ENCODE measurements at regions not wholly inside any gene's neighbourhood (a gene's known extent, or its start where the extent isn't known, plus 50 kb on each side); places are given as distances from the start of the nearest gene placed in this dataset.

DNA sequence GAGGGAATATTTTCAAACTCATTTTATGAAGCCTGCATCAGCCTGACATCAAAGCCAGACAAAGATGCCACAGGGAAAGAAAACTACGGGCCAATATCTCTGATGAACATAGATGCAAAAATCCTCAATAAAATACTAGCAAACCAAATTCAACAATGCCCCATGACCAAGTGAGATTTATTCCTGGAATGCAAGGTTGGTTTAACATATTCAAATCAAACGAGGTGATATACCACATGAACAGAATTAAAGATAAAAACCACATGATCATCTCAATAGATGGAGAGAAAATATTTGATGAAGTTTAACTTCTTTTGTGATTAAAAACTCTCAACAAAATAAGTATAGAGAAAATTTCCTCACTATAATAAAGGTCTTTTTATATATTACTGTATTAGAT is 792.0 kb upstream of the ZNF608 start:
- H3K79me2 ChIP-seq (ENCODE audit: low read length) = no peaks in the 10 kb centered on the region
- ChIA-PET POLR2A (ENCODE audit: unreplicated experiment) (no interaction called here), CTCF (no interaction called here)
- no peak overlapping the region for H2AFZ ChIP-seq (ENCODE audit: low read length)
- no peaks in the 10 kb centered on the region for H3K9me2 ChIP-seq (replicated peaks; ENCODE audit: low read length)
- intact Hi-C loops (cut with micrococcal nuclease) = no loop called here
- H3K9ac ChIP-seq (ENCODE audit: low read length) = no peak overlapping the region
- H3K4me1 ChIP-seq (ENCODE audit: insufficient read depth, low read length) = no peaks in the 10 kb centered on the region
- H3K27me3 ChIP-seq (ENCODE audit: low read length) = no peaks in the 10 kb centered on the region
- no peak overlapping the region for H3K4me2 ChIP-seq (ENCODE audit: low read length)
- ATAC-seq (no peak), DNase-seq (no peak)
- no peaks in the 10 kb centered on the region for H4K20me1 ChIP-seq (ENCODE audit: low read length)
- TF ChIP-seq EZH2 (IDR thresholded peaks at IDR 0.05; ENCODE audit: low read length, unreplicated experiment) (no peak), EZH2phosphoT487 (IDR thresholded peaks at IDR 0.05; ENCODE audit: borderline replicate concordance, low read length) (no peak)
- TF ChIP-seq, protein P1, sequence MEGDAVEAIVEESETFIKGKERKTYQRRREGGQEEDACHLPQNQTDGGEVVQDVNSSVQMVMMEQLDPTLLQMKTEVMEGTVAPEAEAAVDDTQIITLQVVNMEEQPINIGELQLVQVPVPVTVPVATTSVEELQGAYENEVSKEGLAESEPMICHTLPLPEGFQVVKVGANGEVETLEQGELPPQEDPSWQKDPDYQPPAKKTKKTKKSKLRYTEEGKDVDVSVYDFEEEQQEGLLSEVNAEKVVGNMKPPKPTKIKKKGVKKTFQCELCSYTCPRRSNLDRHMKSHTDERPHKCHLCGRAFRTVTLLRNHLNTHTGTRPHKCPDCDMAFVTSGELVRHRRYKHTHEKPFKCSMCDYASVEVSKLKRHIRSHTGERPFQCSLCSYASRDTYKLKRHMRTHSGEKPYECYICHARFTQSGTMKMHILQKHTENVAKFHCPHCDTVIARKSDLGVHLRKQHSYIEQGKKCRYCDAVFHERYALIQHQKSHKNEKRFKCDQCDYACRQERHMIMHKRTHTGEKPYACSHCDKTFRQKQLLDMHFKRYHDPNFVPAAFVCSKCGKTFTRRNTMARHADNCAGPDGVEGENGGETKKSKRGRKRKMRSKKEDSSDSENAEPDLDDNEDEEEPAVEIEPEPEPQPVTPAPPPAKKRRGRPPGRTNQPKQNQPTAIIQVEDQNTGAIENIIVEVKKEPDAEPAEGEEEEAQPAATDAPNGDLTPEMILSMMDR (conservative IDR thresholded peaks at IDR 0.05; ENCODE audit: low read depth, low read length) = no peak
- no peaks in the 10 kb centered on the region for H3F3A ChIP-seq (ENCODE audit: low read length, unreplicated experiment)
- H3K36me3 ChIP-seq (ENCODE audit: low read depth, low read length) = no peaks in the 10 kb centered on the region; the same call in 1 of the 2 replicates
- H3K4me3 ChIP-seq (ENCODE audit: low read length) = no peak overlapping the region
- BruUV-seq (replicated peaks) = no TSS peak
- no peaks in the 10 kb centered on the region; the same call in 1 of the 2 replicates for H3K9me3 ChIP-seq (ENCODE audit: low read length)
- no peak overlapping the region for H3K27ac ChIP-seq (ENCODE audit: low read length)

DNA sequence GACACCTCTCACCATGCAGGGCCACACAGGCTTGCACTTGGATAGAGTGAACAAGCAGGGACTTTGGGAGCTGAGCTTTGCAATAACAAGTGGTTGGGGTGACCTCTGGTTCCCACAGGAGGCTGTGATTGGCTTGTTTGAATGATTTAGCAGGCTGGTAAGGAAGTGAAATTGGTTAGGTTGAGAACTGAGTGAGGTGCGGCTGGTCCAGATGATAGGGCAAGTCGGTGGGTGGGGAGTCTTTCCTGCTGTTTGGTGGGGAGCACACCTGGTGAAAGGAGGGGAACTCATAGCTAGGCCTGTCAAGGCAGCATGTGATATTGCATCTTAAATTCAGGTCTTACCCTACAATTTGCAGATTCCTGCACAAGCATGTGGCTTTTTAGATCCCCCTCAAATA is 794.6 kb upstream of the ZNF608 start:
- no TSS peak for BruUV-seq (replicated peaks)
- Histone ChIP-seq H3K36me3 (ENCODE audit: low read depth, low read length) (no peaks in the 10 kb centered on the region; the same call in 1 of the 2 replicates), H3K4me1 (ENCODE audit: insufficient read depth, low read length) (no peaks in the 10 kb centered on the region), H3K27me3 (ENCODE audit: low read length) (no peaks in the 10 kb centered on the region), H2AFZ (ENCODE audit: low read length) (no peak overlapping the region), H3K9me2 (replicated peaks; ENCODE audit: low read length) (no peaks in the 10 kb centered on the region), H3K9me3 (ENCODE audit: low read length) (no peaks in the 10 kb centered on the region; the same call in 1 of the 2 replicates), H3K79me2 (ENCODE audit: low read length) (no peaks in the 10 kb centered on the region), H3K4me2 (ENCODE audit: low read length) (no peak overlapping the region), H3F3A (ENCODE audit: low read length, unreplicated experiment) (no peaks in the 10 kb centered on the region), H3K4me3 (ENCODE audit: low read length) (no peak overlapping the region), H3K9ac (ENCODE audit: low read length) (no peak overlapping the region), H3K27ac (ENCODE audit: low read length) (no peak overlapping the region), H4K20me1 (ENCODE audit: low read length) (no peaks in the 10 kb centered on the region)
- intact Hi-C loops (cut with micrococcal nuclease) = no loop called here
- ChIA-PET CTCF (no interaction called here), POLR2A (ENCODE audit: unreplicated experiment) (no interaction called here)
- ATAC-seq = no peak
- no peak for DNase-seq
- TF ChIP-seq, protein P1 (conservative IDR thresholded peaks at IDR 0.05; ENCODE audit: low read depth, low read length) = no peak
- no peak for TF ChIP-seq EZH2 (IDR thresholded peaks at IDR 0.05; ENCODE audit: low read length, unreplicated experiment)
- TF ChIP-seq EZH2phosphoT487 (IDR thresholded peaks at IDR 0.05; ENCODE audit: borderline replicate concordance, low read length) = no peak

DNA sequence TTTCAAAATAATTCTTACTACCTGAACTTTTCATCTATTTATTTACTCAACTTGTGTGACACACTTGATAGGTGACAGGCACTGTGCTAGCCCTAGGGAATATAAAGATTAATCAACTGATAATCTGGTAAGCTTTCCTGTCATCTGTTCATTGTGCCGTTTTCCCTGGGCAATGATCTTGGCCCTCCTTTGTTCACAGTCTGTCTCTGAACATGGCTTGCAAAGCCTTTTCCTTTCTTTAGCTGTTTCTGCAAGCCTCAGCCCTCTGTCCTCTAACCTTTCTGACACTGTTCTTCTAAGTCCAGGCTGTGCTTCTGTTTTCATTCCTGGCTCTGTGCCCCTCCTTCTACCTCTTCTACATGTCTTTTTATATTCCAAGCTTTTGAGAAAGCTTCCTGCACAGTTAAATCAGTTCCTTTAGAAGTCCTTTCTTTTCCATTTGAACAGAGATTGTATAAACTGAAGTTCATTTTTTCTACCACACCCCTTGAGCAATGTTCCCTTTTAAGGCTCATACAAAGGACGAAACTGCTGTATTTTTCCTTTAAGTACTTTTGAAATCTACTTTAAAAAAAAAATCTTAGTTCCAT is 803.0 kb upstream of the ZNF608 start:
- H3F3A ChIP-seq (ENCODE audit: low read length, unreplicated experiment) = no peaks in the 10 kb centered on the region
- no peaks in the 10 kb centered on the region for H3K9me3 ChIP-seq (ENCODE audit: low read length)
- CTCF ChIA-PET = no interaction called here
- POLR2A ChIA-PET (ENCODE audit: unreplicated experiment) = no interaction called here
- no peak overlapping the region for H3K4me3 ChIP-seq (ENCODE audit: low read length)
- H3K36me3 ChIP-seq (ENCODE audit: low read depth, low read length) = no peaks in the 10 kb centered on the region
- H3K4me2 ChIP-seq (ENCODE audit: low read length) = no peak overlapping the region
- H3K27me3 ChIP-seq (ENCODE audit: low read length) = no peaks in the 10 kb centered on the region
- H3K9me2 ChIP-seq (replicated peaks; ENCODE audit: low read length) = no peaks in the 10 kb centered on the region
- no TSS peak for BruUV-seq (replicated peaks)
- peaks cover 7% of the 10 kb centered on the region; the same call in 1 of the 2 replicates for H3K4me1 ChIP-seq (ENCODE audit: insufficient read depth, low read length)
- no peaks in the 10 kb centered on the region for H4K20me1 ChIP-seq (ENCODE audit: low read length)
- no peaks in the 10 kb centered on the region for H3K79me2 ChIP-seq (ENCODE audit: low read length)
- TF ChIP-seq EZH2phosphoT487 (IDR thresholded peaks at IDR 0.05; ENCODE audit: borderline replicate concordance, low read length) = no peak
- intact Hi-C loops (cut with micrococcal nuclease) = no loop called here
- H3K27ac ChIP-seq (ENCODE audit: low read length) = no peak overlapping the region
- no peak overlapping the region for H2AFZ ChIP-seq (ENCODE audit: low read length)
- H3K9ac ChIP-seq (ENCODE audit: low read length) = no peak overlapping the region
- DNase-seq (no peak), ATAC-seq (no peak)
